Testis (tissue), 2 donors: ENCODE measurements at regions not wholly inside any gene's neighbourhood (a gene's known extent, or its start where the extent isn't known, plus 50 kb on each side); places are given as distances from the start of the nearest gene placed in this dataset.

Experiments used
- POLR2A ChIP-seq: fragments of 450-650 bp; IDR thresholded peaks from one replicate; pipeline ENCODE4 v1.6.1; 2017; ENCODE audit warnings: antibody characterized with exemption, mild to moderate bottlenecking, moderate library complexity
- TF ChIP-seq, protein P1 (sequence below), 3 experiments: fragments of 450-650 bp in 2 of 3; fragments of 200-600 bp in 1 of 3; sonication (generic) in 1 of 3; IDR thresholded peaks; one replicate each; pipeline ENCODE4 v1.5.1; 2016 to 2019; ENCODE audit warnings: antibody characterized with exemption in 3 of 3, mild to moderate bottlenecking in 2 of 3, moderate library complexity in 1 of 3

DNA sequence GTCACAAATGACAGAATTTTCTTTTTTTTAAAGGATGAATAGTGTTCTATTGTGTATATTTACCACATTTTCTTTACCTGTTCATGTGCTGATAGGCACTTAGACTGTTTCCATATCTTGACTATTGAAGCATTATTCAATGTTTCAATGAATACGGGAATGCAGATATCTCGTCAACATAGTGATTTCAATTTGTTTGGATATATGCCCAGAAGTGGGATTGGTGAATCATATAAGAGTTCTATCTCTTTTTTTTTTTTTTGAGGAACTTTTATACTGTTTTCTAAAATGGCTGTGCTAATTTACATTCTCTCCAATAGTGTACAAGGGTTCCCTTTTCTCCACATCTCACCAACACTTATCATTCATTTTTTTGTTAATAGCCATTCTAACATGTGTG is 97.9 kb upstream of the FAR2 start:
- TF ChIP-seq, protein P1, sequence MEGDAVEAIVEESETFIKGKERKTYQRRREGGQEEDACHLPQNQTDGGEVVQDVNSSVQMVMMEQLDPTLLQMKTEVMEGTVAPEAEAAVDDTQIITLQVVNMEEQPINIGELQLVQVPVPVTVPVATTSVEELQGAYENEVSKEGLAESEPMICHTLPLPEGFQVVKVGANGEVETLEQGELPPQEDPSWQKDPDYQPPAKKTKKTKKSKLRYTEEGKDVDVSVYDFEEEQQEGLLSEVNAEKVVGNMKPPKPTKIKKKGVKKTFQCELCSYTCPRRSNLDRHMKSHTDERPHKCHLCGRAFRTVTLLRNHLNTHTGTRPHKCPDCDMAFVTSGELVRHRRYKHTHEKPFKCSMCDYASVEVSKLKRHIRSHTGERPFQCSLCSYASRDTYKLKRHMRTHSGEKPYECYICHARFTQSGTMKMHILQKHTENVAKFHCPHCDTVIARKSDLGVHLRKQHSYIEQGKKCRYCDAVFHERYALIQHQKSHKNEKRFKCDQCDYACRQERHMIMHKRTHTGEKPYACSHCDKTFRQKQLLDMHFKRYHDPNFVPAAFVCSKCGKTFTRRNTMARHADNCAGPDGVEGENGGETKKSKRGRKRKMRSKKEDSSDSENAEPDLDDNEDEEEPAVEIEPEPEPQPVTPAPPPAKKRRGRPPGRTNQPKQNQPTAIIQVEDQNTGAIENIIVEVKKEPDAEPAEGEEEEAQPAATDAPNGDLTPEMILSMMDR (IDR thresholded peaks at IDR 0.05), result no peak
- no peak for TF ChIP-seq POLR2A
